ENCODE measurements at regions not wholly inside any gene's neighbourhood (a gene's known extent, or its start where the extent isn't known, plus 50 kb on each side); places are given as distances from the start of the nearest gene placed in this dataset.

GRCh38 chr13:74485757-74486156 is 351.6 kb upstream of the KLF12 start:
- no peak for DNase-seq (ENCODE audit: low read depth)

GRCh38 chr13:74479124-74479523 is 344.9 kb upstream of the KLF12 start:
- no peak for DNase-seq (ENCODE audit: low read depth)

DNA sequence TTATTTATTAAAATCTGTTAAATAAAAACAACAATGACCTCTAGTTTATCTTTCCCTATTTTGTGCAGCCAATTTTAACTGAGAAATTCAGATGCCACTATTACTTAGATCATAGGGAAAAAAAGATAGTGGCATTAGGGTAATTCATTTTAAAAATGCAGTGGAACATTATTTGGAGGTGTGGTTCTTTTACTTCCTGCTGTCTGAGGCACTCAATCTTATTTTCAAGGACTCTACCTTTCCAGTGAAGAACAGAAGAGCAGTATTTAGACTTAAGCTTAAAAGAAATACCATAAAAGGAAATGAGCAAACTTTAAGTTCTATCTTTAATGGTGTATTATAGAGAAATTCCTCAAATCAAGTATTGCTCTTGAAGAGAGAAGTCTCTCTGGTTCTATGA is 342.6 kb upstream of the KLF12 start:
- DNase-seq (ENCODE audit: low read depth): no peak

DNA sequence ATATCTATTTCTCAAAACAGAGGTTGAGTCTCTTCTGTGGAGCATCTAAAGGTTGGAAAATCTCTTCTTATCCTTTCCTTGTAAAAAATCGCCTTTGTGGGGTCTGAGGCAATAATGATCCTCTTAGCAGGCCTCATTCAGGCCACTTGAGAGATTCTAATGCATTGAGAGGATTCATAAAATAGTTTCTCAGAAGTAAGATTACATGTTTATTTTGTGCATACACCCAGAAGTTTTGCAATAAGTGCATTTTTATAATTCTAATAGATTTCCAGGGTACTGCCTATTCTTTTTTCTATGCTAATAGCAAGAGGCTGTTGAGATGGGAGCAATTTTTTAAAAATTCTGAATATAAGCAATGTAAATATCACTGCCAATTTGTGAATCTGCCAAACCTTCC is 342.2 kb upstream of the KLF12 start:
- no peak for DNase-seq (ENCODE audit: low read depth)

DNA sequence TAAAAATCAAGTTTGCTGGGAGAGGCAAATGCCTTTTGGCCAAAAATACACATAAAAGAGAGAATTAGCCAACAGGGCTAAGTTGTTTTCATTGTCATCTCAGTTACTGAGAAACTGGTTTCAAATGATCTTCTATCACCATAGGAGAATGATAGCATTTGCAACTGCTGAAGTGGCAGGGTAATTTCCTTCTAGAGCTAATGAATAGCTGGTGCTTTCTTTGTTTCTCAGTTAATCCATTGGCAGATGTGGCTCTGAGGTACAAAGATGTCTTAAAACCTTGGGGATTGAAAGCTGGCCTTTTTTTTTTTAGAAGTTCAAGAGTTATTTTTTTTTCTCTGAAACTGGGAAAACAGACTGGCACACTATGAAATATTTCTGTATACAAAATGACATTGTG is 332.7 kb upstream of the KLF12 start:
- DNase-seq (ENCODE audit: low read depth): no peak

- DNase-seq (ENCODE audit: low read depth): no peak
Measured at GRCh38 chr13:74466020-74466419, 331.8 kb upstream of the KLF12 start.

DNA sequence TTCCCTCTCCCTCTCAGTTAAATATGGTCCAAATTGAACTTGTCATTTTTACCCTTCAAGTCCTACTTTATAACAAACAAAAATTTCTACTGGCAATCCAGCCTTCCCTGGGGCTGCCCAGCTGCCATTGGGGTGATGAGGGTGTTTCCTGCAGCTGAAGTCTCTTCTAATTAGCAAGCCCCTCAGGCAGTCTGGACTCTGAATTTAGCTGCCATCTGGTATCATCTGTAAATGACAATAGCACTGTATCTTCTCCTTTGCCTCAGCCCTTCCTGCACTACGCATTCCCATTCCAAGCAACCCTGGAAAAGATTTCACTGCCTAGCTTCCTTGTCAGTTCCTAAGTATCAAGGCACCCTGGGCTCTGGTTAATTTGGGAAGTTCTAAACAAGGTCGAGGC is 331.1 kb upstream of the KLF12 start:
- no peak for DNase-seq (ENCODE audit: low read depth)

GRCh38 chr13:74464670-74465069 is 330.5 kb upstream of the KLF12 start:
- DNase-seq (ENCODE audit: low read depth): no peak

GRCh38 chr13:74461011-74461410 is 326.8 kb upstream of the KLF12 start:
- DNase-seq (ENCODE audit: low read depth): no peak

DNA sequence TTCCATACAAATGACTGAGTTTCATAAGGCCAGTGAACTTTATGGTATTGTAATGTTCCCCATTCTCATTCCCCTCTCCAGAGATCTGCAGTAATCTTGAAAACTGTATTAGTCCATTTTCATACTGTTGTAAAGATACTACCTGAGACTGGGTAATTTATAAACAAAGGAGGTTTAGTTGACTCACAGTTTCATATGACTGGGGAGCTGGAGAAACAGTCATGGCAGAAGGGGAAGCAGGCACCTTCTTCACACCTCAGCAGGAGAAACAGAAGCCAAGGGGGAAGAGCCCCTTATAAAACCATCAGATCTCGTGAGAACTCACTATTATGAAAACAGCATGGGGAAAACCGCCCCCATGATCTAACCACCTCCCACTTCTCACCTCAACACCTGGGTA is 318.7 kb upstream of the KLF12 start:
- DNase-seq (ENCODE audit: low read depth): no peak

DNA sequence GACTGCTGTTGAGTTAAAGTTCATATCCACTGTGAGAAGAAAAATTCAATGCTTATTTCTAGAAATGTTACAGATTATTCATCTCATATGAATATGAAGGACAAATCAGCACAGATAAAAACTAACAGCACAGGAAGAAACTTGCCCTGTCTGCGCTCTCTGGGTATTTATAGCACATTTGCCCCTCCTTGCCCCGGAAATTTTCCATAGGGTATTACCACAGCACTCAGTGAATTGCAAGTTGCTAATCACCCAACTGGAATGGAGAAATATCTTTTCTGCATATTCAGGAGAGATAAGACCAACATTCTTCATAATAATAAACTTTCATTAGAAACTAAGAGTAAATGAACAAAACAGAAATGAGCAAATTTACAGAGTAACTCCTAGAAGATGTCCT is 318.0 kb upstream of the KLF12 start:
- no peak for DNase-seq (ENCODE audit: low read depth)

- no peak for DNase-seq (ENCODE audit: low read depth)
Measured at GRCh38 chr13:74450964-74451363, 316.8 kb upstream of the KLF12 start.

DNA sequence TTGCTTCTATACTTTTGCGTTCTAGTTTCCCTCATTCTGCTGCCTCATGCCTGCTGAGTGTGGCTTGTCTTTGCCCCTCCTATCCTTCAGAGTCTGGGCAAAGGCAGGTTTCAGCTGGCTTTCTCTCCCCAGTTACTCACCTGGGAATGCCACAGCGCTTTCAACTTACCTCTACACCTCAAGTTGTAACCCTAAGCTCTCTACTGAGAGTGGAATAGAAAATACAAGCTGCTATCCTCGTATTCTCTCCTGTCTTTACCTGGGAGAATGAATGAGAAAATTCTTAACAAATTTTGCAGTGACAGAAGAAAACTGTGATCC is 316.3 kb upstream of the KLF12 start:
- DNase-seq (ENCODE audit: low read depth): no peak

DNA sequence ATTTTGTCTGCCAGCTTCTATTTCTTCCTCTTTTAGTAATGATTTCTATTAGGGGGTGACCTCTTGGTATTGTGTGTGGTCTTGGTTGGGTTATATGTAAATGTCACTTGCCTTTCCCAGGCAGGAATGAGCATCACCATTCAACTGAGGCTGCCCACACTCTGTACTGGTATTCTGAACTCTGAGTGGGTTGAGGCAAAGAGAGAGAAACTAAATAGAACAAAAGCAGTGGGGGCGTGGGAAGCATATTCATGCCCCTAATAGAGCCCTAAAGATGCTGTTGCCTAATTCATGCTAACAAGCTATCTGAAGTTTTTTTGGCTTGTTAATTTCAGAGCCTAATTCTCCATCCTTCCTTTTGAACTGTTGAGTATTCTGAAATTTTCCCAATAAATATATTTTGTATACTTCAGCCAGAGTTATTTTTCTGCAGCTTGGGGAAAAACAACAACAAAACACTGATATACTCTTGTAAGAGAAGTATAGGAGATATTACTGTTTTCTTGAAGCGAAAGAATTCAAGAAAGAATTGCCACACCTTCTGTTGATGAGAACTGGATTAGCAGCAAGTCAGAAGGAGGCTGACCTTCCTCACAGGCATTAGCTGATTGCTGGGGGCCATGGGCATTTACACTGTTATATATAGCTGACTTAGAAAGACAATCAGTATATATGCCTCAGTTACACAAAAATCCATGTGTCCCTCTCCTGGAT is 315.8 kb upstream of the KLF12 start:
- no peak for DNase-seq (ENCODE audit: low read depth)

DNA sequence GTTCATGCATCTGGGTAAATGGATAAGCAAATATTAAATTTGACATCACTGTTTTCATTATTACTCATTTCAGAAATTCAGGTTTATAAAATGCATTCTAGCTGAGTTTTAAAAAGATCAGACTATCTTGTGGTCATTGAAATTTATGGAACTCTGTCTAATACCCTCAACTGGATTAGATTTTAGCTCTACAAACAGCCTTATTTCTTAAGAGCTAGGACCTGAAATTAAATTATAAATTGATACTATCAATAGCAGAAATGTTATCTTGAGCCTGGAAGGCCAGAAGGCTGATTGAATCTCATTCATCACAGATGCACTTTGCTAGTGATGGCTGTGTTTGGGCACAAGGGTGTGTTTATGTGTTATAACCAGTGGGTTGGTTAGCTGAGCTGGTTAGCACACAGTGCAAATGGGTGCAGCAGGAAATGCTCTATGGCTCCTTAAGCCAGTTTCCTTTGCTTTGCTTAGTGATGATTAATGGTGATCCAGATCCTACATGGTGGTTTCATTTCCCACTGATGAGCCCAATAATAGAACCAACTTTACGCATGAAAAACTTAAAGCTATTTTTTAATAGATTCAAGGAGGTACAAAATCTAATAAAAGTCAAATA is 310.8 kb upstream of the KLF12 start:
- no peak for DNase-seq (ENCODE audit: low read depth)

GRCh38 chr13:74444161-74444571 is 310.0 kb upstream of the KLF12 start:
- DNase-seq (ENCODE audit: low read depth): no peak

DNA sequence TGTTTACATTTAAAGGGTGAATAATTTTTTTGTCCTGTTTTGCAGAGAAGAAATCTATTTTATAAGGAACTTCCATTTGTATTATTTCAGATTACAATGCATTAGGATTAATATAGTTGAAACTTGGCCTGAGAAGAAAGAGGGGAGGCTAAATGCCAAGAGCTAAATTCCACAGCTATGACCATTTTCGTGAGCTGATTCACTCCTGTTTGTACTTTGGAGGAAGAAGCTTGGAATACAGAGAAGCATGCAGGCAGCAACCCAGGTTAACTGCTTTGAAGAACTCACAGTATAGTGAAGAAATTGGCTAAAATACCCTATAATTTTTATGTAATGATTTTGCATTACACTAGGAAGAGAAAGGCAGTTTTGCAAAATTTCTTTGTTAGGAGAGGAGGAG is 309.4 kb upstream of the KLF12 start:
- DNase-seq (ENCODE audit: low read depth): no peak

DNA sequence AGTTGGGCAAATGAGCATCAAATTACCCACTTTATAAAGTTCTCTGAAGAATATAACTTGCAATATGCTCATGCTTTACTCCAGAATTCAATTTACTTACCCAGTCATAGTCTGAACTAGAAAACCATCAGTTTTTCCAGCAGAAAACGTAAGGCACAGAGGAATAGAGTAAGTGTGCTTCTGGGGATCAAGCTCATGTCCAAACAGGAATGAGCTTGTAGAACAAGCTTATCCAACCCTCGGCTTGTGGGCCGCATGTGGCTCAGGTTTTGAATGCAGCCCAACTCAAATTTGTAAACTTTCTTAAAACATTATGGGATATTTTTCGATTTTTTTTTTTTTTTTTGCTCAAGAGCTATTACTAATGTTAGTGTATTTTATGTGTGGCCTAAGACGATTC is 308.5 kb upstream of the KLF12 start:
- no peak for DNase-seq (ENCODE audit: low read depth)

DNA sequence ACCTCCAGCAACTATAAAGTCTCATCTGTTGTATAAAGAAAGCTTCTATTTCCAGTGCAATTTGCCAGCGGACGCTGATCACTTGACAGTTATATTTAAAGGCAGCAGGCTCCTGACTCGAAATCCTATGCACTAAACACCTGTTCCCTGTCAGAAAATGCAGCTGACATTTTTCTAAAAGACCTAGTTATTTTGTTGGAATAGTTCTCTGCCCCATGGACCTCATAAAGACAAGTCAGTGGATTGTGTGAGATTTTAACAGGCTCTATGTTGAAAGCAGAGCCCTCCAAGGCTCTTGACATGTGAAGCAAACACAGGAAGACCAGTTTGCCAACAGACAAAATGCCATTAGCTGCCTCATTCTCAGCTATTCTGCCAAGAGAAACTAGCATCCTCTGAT is 304.7 kb upstream of the KLF12 start:
- DNase-seq (ENCODE audit: low read depth): no peak

GRCh38 chr13:74434782-74435181 is 300.6 kb upstream of the KLF12 start:
- DNase-seq (ENCODE audit: low read depth): no peak

DNA sequence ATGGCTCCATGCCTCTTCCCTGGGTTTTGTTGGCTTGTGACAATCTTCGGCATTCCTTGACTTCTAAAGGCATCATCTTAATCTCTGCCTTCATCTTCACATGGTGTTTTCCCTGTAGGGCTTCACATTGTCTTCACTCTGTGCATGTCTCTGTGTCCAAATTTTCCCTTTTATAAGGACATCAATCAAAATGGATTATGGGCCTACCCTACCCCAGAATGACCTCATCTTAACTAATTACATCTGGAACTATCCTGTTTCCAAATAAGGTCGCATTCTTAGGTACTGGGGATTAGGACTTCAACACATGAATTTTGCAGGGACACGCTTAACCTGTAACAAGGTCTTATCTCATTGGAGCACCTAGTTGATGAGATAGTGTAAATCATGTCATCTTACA is 290.3 kb upstream of the KLF12 start:
- DNase-seq (ENCODE audit: low read depth): no peak

GRCh38 chr13:74423434-74423833 is 289.2 kb upstream of the KLF12 start:
- DNase-seq (ENCODE audit: low read depth): no peak

DNA sequence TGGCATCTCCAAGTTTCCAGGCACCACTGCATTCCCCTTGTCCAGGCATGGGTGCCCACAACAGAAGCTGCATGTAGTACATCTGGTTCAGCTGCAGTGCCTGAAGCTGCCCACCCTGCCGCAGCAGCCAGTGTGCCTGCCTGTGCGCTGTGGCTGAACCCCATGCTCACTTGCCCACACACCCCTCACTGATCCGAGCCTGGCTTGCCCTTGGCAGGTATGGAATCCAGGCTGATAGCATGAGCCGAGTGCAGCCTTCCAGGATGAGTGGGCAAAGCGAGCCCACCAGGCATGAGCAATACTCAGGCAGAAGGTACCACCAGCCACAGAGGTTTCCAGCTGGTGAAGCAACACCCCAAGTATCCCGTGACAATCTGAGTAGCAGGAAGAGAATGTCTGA is 280.3 kb upstream of the KLF12 start:
- no peak for DNase-seq (ENCODE audit: low read depth)

DNA sequence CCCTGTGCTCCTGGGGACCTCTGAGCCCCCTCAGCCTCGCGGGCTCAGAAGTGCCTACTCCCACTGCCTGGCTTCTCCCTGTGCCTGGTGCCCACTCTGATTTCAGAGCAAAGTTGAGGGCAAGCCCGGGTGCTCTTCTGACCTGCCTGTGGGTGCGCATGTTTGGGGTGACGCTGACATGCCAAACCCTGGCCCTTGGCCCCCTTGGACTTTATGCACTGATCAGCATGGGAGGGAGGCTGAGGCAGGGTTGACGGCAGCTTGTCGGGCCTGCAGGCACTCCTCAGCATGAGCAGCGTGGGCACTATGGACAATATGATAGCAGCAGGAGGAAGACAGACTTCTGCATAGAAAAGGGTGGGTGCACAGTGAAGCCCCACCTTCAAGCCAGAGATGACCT is 279.3 kb upstream of the KLF12 start:
- DNase-seq (ENCODE audit: low read depth): no peak

Data from activated T-cell treated with anti-CD3 and anti-CD28 coated beads for 48 hours (primary cell).